HG03064 (cell line): ENCODE measurements at regions not wholly inside any gene's neighbourhood (a gene's known extent, or its start where the extent isn't known, plus 50 kb on each side); places are given as distances from the start of the nearest gene placed in this dataset.

Experiments
- ATAC-seq: cut with Tn5 transposase; IDR thresholded peaks from one replicate; pipeline ENCODE4 v1.9.1; 2021; ENCODE audit warnings: low read depth; ENCODE audit not compliant: unreplicated experiment

DNA sequence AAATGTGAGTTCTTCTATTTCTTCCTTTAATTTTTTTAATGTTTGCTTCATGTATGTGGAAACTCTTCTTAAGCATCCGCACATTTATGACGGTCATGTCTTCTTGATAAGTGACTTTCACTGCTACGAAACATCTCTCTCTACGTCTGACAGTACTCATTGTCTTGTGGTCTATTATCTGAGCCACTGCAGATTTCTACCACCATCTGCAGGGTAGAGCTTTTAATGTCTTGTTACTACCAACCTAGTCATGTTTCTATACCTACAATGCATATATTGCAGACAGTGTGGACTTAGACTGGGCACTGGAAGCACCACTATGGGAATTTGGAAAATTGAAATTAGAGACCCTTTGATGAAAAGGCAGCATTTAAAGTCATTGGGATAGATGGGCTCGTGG lies 75.4 kb upstream of the ARHGEF7 start:
- no peak for ATAC-seq

DNA sequence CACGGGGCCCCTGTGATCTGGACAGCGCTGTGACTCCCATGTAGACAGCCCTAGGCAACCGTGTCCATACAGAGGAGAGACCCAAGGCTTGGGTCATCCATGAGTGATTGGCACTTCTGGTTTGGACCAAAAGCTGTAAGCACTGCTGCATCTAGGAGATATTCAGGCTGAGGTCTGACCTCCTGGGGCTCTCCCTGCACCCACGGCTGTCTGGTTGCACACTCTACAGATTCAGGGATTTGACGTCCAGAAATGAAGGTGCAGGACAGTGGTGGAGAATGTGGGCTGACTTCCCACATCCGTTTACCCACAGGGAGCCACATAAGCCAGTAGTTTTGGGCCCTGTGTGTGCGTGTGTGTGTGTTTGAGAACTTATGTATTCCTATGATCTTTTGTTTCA lies 76.2 kb upstream of the ARHGEF7 start:
- ATAC-seq = no peak

DNA sequence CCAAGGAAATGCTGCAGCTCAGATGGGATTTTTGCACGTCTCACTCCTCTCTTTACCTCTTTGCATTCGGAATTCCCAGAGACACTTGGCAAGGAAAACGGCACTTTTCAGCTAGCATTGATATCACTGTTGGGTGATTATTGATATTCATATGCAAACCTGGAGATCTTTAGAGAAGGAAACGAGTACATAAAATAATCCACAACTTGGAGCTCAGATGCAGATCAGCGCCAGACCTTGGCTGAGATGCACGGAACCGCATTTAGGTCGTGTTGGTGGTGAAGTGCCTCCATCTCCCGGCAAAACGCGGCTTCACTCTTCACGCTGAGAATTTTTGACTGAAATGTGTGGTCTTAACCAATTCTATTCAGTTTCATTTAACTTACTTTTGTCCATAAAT lies 77.2 kb upstream of the ARHGEF7 start:
- ATAC-seq = no peak

DNA sequence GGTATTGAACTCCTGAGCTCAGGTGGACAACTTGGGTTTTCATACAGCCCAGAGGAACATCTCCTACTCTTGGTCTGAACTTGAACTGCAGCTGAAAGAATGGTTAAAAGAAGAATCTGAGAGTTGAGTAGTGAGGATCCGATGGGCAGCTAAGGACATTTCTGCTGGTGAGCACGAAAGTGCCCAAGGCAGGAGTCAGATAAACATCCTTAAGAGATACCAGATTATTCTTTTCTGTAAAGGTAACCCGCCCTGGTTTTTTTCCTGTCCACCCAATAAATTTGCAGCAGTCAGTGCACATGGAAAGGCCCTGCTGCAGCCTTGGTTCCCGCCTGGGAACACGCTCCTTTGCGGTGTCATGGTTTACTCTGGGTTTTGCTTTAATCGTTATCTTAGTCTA lies 78.4 kb upstream of the ARHGEF7 start:
- no peak for ATAC-seq

DNA sequence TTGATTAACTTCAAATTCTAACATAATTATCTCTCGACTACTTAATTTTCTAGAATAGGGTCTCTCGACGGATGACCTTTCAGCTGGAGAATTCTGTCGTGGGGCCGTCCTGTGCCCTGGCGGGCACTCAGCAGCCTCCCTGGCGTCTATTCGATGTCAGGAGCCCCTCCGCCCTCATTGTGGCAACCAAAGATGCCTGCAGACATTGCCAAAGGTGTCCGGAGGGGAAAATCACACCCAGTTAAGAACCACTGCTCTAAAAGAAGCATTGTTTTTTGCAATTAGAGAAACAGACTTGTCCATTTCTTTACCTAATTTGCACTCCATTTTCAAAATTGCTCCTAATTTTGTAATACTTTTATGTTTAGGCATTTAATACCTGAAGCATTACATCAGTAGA lies 79.2 kb upstream of the ARHGEF7 start:
- no peak for ATAC-seq

DNA sequence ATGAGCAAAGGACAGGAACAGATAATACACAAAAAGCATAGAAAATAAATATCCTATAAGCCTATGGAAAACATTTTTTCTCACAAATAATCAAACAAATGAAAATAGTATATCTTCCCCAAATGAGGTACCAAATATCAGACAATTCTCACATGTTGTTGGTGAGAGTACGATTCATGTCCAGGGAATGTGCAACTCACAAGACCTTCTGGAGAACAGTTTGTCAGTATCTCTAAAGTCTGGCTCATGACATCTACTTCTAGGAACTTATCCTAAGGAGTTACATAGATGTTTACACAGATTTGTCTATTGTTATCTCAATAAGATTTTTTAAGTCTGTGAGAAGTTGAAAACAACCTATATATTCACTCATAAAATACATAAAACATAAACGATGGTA lies 80.3 kb upstream of the ARHGEF7 start:
- no peak for ATAC-seq

DNA sequence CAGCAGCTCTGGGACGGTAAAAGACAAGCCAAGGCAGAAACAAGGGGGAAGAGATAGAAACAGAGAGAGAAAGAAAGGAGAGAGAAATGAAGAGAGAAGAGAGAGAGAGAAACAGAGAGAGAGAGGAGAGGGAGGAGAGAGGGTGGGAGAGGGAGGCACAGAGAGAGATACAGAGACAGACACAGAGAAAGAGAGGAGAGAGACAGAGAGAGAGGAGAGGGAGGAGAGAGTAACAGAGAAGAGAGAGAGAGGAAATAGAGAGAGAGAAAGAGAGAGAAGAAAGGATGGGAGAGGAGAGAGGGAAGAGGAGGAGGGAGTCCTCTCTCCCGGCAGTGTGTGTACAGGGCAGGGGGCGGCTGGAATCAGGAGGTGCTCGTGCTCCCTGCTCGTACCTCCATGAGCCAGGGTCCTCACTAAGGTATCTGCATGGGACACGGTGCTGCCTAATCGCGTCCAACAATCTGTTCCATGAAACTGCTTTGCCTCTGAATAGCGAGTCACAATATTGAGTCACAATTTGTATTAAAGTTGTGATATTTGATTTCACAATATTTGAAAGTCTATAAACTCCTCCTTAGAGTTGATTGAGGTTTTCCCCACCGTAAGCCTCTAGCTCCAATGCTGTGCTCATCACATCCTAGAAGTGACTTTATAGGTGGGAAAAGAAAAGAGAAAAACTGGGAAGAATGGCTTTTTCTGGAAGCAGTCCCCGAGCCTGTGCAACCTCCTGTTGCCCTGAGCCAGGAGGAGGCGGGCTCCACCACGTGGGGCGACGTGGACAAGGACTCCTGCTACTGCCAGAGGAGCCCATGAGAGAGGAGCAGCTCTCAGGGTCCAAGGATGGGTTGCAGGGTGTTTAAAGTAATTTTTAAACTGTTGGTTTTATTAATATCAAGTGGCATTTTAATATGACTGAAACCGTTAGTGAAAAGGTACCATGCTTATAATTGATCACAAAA lies 81.7 kb upstream of the ARHGEF7 start:
- ATAC-seq = no peak

DNA sequence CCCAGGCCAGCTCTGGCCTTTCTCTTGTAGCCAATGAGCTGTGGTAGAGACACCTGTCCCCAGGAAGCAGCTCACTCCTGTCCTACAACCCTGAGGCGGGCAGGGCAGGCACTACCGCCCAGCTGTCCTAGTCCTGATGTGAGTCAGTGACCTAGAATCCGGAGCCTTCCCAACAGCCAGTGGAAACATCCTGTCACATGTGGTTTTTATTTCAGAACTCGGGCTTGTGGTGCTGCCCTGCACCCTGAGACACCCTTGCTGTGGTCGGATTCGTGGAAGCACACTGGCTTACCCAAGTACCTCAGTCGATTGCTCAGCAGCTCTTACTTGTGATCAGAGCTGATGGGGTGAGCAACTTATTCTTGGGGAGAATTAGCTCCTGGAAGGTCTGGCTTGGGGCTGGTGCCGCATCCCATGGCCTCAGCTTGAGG lies 83.6 kb upstream of the ARHGEF7 start:
- ATAC-seq = no peak

DNA sequence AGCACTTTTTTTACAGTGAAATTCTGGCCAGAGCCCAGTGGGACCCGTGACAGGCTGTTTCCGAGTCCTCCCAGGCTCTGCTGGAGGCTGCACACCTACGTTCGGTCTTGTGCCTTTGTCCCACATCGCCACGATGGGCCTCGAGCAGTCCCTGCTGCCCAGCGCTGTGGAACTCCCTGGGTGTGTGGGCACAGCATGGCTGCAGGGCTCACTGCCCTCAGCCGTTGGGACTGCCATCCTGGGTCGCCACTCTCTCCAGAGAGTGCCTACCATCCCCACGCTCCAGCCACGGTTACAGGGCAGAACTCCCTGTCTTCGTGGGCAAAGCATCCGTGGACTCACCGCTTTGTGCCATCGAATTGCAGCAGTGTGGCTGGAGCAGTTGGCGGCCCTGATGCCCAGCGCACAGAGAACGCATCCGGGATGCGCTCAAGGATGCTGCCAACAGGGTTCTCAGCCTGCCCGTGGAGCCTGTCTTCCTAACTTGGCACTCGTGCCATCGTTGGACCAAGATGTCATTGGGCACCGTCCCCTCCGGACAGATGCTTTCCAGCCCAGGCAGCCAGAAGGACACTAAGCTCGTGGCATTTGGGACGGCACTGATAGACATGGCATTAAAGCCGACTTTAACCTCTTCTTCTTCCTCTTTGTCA lies 85.0 kb upstream of the ARHGEF7 start:
- no peak for ATAC-seq

DNA sequence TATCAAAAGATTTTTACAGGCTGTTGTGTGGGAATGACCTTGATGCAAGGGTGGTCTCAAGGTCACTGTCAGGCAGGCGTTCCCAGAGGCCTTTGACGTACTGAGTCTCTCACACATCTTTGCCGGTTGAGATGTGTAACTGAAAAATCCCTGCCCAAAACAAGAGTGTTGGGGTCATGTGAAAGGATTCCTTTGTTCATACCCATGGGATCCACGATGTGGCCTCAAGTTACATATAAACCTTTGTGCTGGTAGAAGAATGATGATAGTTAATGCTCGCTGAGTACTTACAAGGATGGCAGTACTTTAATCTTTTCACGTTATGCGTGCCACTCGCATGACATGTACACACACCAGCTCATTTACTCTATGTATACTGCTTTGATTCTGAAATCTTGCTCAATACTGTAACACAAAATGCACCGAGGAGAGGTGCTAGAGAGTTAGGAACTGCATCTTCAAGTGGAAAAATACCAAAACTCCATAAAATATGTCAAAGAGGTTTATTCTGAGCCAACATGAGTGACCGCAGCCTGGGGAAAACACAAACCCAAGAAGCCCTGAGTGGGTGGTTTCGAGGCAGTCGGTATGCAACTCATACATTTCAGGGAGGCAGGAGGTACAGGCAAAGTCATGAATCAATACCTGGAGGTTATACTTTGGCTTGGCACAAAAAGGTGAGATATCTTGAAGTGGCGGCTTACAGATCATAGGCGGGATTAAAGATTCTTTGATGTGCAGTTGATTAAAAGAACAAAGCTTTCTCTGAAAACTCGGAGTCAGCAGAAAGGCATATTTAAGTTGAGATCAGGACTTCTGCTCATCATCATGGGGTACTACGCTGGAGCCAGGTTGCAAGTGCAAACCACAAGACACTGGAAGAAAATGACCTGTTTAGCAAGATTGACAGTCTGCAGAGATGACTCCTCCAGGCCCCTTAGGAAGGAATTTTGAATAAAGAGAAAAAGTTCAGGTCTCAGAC lies 87.4 kb upstream of the ARHGEF7 start:
- ATAC-seq = no peak

DNA sequence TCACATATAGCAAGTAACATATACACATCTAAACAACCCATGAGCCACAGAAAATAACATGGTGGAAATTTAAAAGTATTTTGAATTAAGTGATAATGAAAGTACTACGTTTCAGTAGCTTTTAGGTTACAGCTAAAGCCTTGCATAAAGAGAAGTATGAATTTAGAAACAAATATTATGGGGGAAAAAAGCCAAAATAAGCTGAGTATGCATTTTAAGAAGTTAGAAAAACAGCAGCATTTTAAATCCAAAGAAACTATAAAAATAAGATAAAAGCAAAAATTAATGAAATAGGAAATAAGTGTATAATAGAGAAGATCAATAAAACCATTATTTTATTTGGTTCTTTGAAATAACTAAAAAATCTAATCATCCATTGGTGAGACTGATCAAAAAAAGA lies 89.8 kb upstream of the ARHGEF7 start:
- no peak for ATAC-seq

DNA sequence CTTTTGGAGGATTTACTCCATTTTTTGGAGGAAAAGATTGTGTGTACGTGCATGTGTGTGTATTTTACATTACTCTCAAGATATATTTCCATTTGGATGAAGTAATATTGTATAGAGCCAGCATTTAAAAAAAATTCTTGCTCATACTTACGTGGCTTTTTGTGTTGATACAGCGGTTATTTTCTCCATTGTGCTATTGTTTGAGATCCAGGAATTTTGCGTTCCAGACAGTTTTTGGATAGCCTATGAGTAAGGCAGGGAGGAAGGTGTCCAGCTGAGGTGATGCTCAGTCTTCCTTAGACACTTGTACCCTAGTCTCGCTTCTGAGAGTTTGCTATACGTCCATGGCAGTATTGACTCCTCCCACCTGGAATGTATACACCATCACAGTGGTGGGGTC lies 92.2 kb upstream of the ARHGEF7 start:
- no peak for ATAC-seq

DNA sequence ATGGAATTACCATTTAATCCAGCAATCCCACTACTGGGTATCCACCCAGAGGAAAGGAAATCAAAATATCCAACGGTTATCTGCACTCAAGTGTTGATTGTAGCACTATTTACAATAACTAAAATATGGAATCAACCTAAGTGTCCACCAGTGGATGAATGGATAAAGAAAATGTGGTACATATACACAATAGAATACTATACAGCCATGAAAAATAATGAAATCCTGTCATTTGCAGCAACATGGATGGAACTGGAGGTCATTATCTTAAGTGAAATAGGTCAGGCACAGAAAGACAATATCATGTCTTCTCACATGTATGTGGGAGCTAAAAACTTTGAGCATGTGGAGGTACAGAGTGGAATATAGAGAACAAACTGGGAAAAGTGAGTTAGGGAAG lies 92.9 kb upstream of the ARHGEF7 start:
- no peak for ATAC-seq

DNA sequence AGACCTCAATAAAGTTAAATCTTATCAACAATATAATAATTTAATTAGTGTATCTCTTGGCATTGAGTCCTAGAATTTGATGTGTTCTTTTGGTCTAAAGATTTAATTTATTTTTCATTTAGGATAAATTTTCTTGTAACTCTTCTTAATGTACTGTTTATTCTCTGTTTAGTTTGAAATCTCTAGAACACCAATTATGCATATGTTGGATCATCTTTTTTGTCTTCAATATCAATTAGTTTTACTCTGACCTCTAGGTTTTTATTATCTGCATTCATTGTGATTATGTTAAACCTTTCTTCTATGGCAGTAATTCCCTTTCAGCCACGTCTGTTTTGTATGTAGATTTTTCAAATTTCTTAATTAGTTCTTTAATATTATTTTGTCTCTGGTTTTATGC lies 93.8 kb upstream of the ARHGEF7 start:
- ATAC-seq = no peak

DNA sequence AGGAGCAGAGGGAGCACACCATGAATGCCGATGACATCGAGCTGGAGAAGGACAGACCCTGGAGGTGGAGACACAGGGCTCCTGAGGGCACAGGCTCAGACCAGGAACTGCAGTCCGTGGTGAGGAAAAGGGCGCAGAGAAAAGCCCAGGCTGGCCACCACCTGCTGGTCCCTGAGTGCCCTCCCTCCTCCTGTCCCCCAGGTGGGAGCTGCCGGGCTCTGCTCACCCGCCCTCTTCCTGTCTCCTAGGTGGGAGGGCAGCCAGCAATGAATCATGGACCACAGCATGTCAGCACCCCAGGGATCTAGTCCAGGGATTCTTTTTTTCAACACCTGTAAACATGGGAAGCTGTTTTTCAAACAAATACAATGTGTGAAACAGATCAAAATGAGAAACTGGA lies 94.6 kb upstream of the ARHGEF7 start:
- ATAC-seq = no peak

DNA sequence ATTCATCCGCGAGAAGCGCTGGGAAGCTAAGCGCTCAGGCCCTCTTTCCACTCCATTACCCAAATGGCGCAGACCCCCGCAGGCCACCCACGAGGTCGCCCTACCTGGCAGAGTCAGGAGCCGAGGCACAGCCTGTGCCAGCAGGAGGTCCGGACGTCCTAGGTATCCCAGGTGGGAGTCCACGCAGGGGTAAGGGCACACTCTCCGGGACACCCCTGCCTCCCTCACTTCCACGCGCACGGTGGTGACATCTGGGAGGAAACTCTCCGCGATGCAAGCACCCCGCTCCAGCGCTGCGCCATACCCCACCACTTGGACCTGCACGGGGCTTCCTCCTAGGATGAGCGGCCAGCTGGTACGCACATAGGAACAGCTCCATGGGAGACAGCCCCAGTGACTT lies 95.1 kb upstream of the ARHGEF7 start:
- no peak for ATAC-seq

DNA sequence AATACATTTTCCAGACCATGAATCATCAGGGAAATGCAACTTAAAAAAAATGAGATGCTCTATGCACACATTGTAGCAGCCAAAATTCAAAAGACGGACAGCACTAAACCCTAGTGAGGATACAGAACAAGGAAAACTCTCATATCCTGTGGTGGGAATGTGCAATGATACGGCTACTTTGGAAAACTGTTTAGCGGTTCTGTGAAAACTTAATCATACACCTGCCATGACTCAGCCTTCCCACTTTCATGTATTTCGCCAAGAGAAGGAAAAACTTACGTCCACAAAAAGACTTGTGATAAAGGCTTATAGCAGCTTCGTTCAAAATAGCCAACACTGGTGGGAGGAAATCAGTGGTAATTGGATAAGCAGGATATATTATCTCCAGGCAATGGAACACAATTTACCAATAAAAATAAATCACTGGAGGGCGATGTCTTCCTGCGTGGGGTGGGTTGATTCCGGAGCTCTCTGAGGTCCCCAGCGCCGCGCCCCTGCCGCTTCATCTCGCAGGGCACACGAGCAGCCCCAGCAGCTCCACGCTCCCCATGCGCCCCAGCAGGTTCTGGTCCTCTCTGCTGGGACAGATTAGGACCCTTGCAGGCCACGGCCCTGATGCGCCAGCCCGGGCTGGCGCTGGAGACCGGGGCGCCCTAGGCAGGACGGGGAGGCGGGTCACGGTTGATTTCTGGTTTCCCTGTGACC lies 97.2 kb upstream of the ARHGEF7 start:
- no peak for ATAC-seq

DNA sequence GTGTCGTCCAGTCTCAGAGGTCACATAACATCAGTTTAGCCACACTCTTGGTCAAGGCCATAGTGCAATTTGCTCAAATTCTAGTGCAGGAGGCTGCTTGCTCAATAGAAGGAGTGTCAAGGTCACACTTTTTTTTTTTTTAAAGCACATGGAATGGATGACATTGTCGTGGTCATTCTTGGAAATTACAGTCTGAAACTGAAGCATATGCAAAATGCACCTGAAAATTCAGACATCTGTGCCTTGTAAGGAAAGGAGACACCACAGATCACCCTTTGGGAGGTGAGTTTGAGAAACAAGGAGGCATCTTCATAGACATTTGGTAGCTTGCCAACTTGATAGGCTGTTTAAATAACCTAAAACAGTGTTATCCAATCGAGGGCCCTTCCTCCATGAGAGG lies 98.3 kb upstream of the ANKRD10 start:
- ATAC-seq = no peak

DNA sequence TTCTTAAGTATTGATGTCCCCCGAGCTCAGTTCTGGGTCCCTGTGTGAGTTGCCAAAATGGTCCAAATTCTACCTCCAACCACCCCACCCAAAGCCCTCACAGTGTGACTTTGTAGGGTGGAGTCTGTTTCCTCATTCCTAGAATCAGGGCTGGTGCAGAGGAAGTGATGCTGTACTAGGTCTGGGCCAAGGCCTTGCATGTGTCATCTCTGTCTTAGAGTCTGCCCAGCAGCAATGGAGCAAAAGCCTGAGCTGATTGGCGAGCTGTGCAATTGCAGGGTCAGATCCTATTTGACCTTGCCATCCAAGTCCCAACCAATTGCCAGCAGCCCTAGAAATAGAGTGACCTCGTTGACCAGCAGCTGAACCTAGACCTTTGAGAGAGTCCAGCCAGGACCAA lies 97.0 kb upstream of the ANKRD10 start:
- ATAC-seq = no peak

DNA sequence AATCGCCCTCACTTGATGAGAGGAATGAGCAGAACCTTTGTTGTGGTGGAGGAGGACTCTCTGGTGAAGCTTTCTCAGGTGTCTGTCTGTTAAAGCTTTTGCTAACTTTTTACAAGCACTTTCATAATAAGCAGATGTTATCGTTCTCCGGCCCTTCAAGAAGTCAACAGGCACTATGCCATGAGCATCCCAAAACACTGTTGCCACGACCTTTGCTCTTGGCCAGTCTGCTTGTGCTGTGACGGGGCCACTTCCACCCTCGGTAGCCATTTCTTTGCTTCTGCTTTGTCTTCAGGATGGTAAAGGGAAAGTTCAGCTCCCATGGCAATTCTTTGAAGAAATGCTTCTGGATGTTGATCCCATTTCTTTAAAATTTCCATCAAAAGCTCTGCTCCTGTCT lies 93.5 kb upstream of the ANKRD10 start:
- no peak for ATAC-seq
